Psoas muscle (tissue), 7 donors: ENCODE measurements at regions not wholly inside any gene's neighbourhood (a gene's known extent, or its start where the extent isn't known, plus 50 kb on each side); places are given as distances from the start of the nearest gene placed in this dataset.

Experiments
- ATAC-seq, 4 donors: fragments of 200-7000 bp; cut with Tn5 transposase; one replicate each; pipeline ENCODE4 v1.9.1; 2020; ENCODE audit warnings: moderate library complexity in 3 of 4, mild to moderate bottlenecking in 2 of 4
- DNase-seq, 2 donors: peaks; one replicate each; pipeline ENCODE4 v3.0.0-alpha.2; 2020
- H3K27ac ChIP-seq: fragments of 200-600 bp; one replicate; pipeline ENCODE4 v1.8.0; 2022
- H3K27me3 ChIP-seq, 3 donors: fragments of 200-600 bp in 1 of 3; one replicate each; pipeline versions ENCODE4 v1.6.1 to v1.8.0; 2013 to 2022; ENCODE audit warnings: low read length in 2 of 3, mild to moderate bottlenecking in 2 of 3, moderate library complexity in 1 of 3; ENCODE audit not compliant: insufficient read depth in 3 of 3
- H3K36me3 ChIP-seq, 2 donors: fragments of 200-600 bp in 1 of 2; one replicate each; pipeline versions ENCODE4 v1.6.1 to v1.8.0; 2013 to 2022; ENCODE audit warnings: low read depth in 1 of 2, mild to moderate bottlenecking in 1 of 2, moderate library complexity in 1 of 2; ENCODE audit not compliant: insufficient read depth in 1 of 2
- H3K4me1 ChIP-seq: fragments of 200-600 bp; one replicate; pipeline ENCODE4 v1.8.0; 2022
- H3K4me3 ChIP-seq: fragments of 200-600 bp; one replicate; pipeline ENCODE4 v1.8.0; 2022; ENCODE audit warnings: mild to moderate bottlenecking
- H3K9me3 ChIP-seq: fragments of 200-600 bp; one replicate; pipeline ENCODE4 v1.8.0; 2022
- WGBS, 3 donors: extraction: QIAGEN DNeasy Blood & Tissue Kit; methylation state at CpG; one replicate each; pipeline versions ENCODE4 v1.1.6 to v1.1.7; 2013; 5-methylcytosine and 5-hydroxymethylcytosine counted together
- intact Hi-C, 2 donors: fragments of 100-400 bp; cut with DNase I; formaldehyde crosslinking; loops; one replicate each; pipeline versions ENCODE4 v1.11.0 to v1.14.2; 2022
- TF ChIP-seq, protein P1 (sequence below): fragments of 200-600 bp; IDR thresholded peaks from one replicate; pipeline ENCODE4 v1.8.0; 2022; ENCODE audit warnings: antibody characterized with exemption
- donor health status: healthy with polysubstance abuse.
- donor health status: DM: no; HTN: no; CAD: no; lungs with moderate emphysema.
- donor health status: Bipolar disorder and iron deficiency.
- donor health status: healthy.
- donor health status: DM: yes; HTN: yes; CAD: no.
- donor health status: DM: no; HTN: no; CAD: no.
- donor health status: DM: yes; HTN: yes; CAD: no.

GRCh38 chr12:113655919-113656318, 184.2 kb upstream of the LHX5 start:
- 57 to 74% (median 72%) methylated on average over 4 of the region's 4 CpGs for WGBS, 3 donors
- Histone ChIP-seq H3K4me1 (no peaks in the 10 kb centered on the region), H3K36me3 (no peaks in the 10 kb centered on the region), H3K9me3 (no peaks in the 10 kb centered on the region), H3K4me3 (no peak overlapping the region), H3K27ac (no peak overlapping the region), H3K27me3 (peaks cover 0 to 1% (median 0%) of the 10 kb centered on the region in 3 donors)
- TF ChIP-seq, protein P1, sequence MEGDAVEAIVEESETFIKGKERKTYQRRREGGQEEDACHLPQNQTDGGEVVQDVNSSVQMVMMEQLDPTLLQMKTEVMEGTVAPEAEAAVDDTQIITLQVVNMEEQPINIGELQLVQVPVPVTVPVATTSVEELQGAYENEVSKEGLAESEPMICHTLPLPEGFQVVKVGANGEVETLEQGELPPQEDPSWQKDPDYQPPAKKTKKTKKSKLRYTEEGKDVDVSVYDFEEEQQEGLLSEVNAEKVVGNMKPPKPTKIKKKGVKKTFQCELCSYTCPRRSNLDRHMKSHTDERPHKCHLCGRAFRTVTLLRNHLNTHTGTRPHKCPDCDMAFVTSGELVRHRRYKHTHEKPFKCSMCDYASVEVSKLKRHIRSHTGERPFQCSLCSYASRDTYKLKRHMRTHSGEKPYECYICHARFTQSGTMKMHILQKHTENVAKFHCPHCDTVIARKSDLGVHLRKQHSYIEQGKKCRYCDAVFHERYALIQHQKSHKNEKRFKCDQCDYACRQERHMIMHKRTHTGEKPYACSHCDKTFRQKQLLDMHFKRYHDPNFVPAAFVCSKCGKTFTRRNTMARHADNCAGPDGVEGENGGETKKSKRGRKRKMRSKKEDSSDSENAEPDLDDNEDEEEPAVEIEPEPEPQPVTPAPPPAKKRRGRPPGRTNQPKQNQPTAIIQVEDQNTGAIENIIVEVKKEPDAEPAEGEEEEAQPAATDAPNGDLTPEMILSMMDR = no peak
- intact Hi-C loops = no loop called here
- no peak for ATAC-seq
- DNase-seq = no peak

- DNase-seq (no peak), ATAC-seq (no peak)
- Histone ChIP-seq H3K27me3 (peaks cover 0 to 1% (median 0%) of the 10 kb centered on the region in 3 donors), H3K27ac (no peak overlapping the region), H3K4me1 (no peaks in the 10 kb centered on the region), H3K36me3 (no peaks in the 10 kb centered on the region), H3K4me3 (no peak overlapping the region), H3K9me3 (no peaks in the 10 kb centered on the region)
- 83 to 87% (median 84%) methylated on average over 3 of the region's 3 CpGs for WGBS, 3 donors
- TF ChIP-seq, protein P1 = no peak
- intact Hi-C loops = no loop called here
These were observed 183.8 kb upstream of the LHX5 start for GRCh38 chr12:113655479-113655878.

DNA sequence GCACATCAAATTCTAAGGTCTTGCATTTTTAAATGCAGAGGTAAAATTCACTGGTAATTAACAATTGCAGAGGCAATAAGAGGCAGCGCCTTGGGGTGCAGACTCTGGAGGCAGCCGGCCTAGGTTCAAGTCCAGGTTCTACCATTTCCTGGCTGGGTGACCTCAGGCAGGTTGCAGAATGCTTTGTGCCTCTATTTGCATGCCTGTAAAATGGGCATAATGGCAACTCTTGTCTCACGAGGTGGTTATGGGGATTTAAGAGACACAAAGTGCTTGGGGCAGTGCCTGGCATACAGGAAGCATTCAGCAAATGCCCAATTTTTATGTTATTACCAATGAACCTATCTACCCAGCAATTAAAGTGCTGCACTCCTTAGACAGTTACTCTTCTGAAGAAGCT, 180.0 kb upstream of the LHX5 start:
- intact Hi-C loops = no loop called here
- WGBS, 3 donors = 70 to 83% (median 74%) methylated on average over 3 of the region's 3 CpGs
- H3K36me3 ChIP-seq = no peaks in the 10 kb centered on the region
- no peaks in the 10 kb centered on the region for H3K4me1 ChIP-seq
- no peaks in the 10 kb centered on the region for H3K9me3 ChIP-seq
- H3K4me3 ChIP-seq = no peak overlapping the region
- peaks cover 0 to 12% (median 1%) of the 10 kb centered on the region in 3 donors for H3K27me3 ChIP-seq
- TF ChIP-seq, protein P1 = no peak
- DNase-seq (no peak), ATAC-seq (no peak)
- no peak overlapping the region for H3K27ac ChIP-seq

DNA sequence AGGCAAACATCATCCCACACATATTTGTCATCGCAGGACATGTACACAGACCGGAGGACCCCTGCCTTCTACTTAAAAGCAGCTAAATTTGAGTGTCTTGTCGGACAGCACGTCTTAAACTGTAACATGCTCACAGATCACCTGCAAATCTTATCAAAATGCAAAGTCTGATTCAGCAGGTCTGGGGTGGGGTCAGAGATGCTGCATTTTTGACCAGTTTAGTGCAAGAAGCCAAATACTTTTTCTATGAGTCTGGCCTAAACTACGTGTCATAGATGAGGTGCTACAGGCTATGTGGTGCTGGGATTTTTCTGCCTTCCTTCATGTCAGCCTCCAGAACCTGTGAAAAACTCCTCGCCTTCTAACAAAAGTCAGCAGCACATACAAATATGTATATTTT, 178.8 kb upstream of the LHX5 start:
- DNase-seq = no peak
- no peak for ATAC-seq
- no peaks in the 10 kb centered on the region for H3K36me3 ChIP-seq
- H3K4me3 ChIP-seq = no peak overlapping the region
- TF ChIP-seq, protein P1 = no peak
- no peak overlapping the region for H3K27ac ChIP-seq
- no peaks in the 10 kb centered on the region for H3K4me1 ChIP-seq
- 78 to 82% (median 80%) methylated on average over 6 of the region's 6 CpGs for WGBS, 3 donors
- peaks cover 0 to 19% (median 5%) of the 10 kb centered on the region in 3 donors for H3K27me3 ChIP-seq
- no peaks in the 10 kb centered on the region for H3K9me3 ChIP-seq
- intact Hi-C loops = no loop called here

DNA sequence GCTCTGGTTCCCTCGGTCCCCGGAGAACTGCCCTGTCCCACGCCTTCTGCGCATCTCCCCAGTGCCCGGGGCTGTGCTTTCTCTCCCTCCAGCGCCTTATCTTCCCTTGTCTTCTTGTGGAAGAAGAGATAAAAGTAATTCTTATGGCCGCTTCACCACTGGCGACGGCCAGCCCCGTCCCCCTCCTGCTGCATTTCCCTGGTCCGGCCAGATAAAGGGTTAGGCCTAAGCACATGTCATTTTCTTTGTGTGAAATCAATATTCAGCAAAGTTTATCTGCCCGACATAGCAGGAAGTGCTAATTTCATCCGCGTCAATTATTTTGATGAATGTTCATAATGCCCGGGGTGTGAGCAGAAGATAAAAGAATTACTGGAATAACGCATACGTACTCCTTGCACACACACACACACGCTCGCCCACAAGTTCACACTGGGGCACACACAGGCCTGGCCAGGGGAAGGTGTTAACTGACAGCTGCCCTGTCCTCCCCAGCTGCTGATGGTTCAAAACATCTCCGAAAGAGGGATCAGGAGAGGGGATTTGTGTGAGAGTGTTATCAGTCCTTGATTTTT, 177.7 kb upstream of the LHX5 start:
- no peak for DNase-seq
- no peak overlapping the region for H3K27ac ChIP-seq
- no peaks in the 10 kb centered on the region for H3K36me3 ChIP-seq
- no peak for ATAC-seq
- no peak overlapping the region for H3K4me3 ChIP-seq
- 52 to 69% (median 68%) methylated on average over 20 of the region's 20 CpGs for WGBS, 3 donors
- intact Hi-C loops = no loop called here
- H3K4me1 ChIP-seq = no peaks in the 10 kb centered on the region
- H3K9me3 ChIP-seq = no peaks in the 10 kb centered on the region
- TF ChIP-seq, protein P1 = no peak
- H3K27me3 ChIP-seq = peaks cover 0 to 28% (median 3%) of the 10 kb centered on the region in 3 donors
